Activated T-helper 2 cell treated with anti-CD3 and anti-CD28 coated beads, Interferon-gamma antibody, Interleukin-2, Interleukin-4, amounts not matched to agents 10 μg/mL and 5 μg/mL and 100 μg/mL, durations not matched to agents 14 hours and 24 hours and 36 hours (primary cell): ENCODE measurements at regions not wholly inside any gene's neighbourhood (a gene's known extent, or its start where the extent isn't known, plus 50 kb on each side); places are given as distances from the start of the nearest gene placed in this dataset.

Experiments used
- DNase-seq: peaks from one replicate; pipeline ENCODE4 v3.0.0; 2021; ENCODE audit warnings: low spot score
- H3K27ac Mint-ChIP-seq: one replicate; pipeline ENCODE4 v1.8.0; 2021; ENCODE audit warnings: mixed read lengths
- H3K27me3 Mint-ChIP-seq: one replicate; pipeline ENCODE4 v1.8.0; 2021; ENCODE audit warnings: low read depth, mixed read lengths
- H3K36me3 Mint-ChIP-seq: one replicate; pipeline ENCODE4 v1.8.0; 2021; ENCODE audit warnings: low read depth, mixed read lengths
- H3K4me1 Mint-ChIP-seq: one replicate; pipeline ENCODE4 v1.8.0; 2021; ENCODE audit warnings: low read depth, mixed read lengths
- H3K4me3 Mint-ChIP-seq: one replicate; pipeline ENCODE4 v1.8.0; 2021; ENCODE audit warnings: low read depth, mild to moderate bottlenecking, moderate library complexity, mixed read lengths
- H3K9me3 Mint-ChIP-seq: one replicate; pipeline ENCODE4 v1.8.0; 2021; ENCODE audit warnings: mixed read lengths
- intact Hi-C: fragments of 100-400 bp; cut with micrococcal nuclease; formaldehyde crosslinking; loops from one replicate; pipeline ENCODE4 v1.15.1; 2023

- intact Hi-C loops, result no loop called here
- no peak for DNase-seq
- Mint-ChIP-seq H3K9me3 (peaks cover 49% of the 10 kb centered on the region), H3K27me3 (no peaks in the 10 kb centered on the region), H3K4me1 (peaks cover 19% of the 10 kb centered on the region), H3K36me3 (peaks cover 59% of the 10 kb centered on the region), H3K27ac (no peak overlapping the region), H3K4me3 (no peak overlapping the region)
Observed at GRCh38 chr6:149196091-149196490, 121.4 kb upstream of the TAB2 start.

GRCh38 chr6:149197482-149197881 is 120.0 kb upstream of the TAB2 start:
- Mint-ChIP-seq H3K4me3 (no peak overlapping the region), H3K36me3 (peaks cover 68% of the 10 kb centered on the region)

GRCh38 chr6:149198265-149198664 is 119.2 kb upstream of the TAB2 start:
- no peak overlapping the region for H3K4me3 Mint-ChIP-seq
- H3K36me3 Mint-ChIP-seq, result peaks cover 76% of the 10 kb centered on the region
- no peak overlapping the region for H3K27ac Mint-ChIP-seq
- intact Hi-C loops, result no loop called here
- no peaks in the 10 kb centered on the region for H3K27me3 Mint-ChIP-seq
- no peak for DNase-seq
- H3K9me3 Mint-ChIP-seq, result peaks cover 55% of the 10 kb centered on the region
- H3K4me1 Mint-ChIP-seq, result peaks cover 31% of the 10 kb centered on the region

More at GRCh38 chr6:149197482-149197881, 120.0 kb upstream of the TAB2 start:
- Mint-ChIP-seq H3K27me3 (no peaks in the 10 kb centered on the region), H3K4me1 (peaks cover 24% of the 10 kb centered on the region), H3K27ac (no peak overlapping the region), H3K9me3 (peaks cover 55% of the 10 kb centered on the region)
- no peak for DNase-seq
- intact Hi-C loops, result no loop called here

GRCh38 chr6:149200282-149200945 is 117.1 kb upstream of the TAB2 start:
- DNase-seq, result no peak
- peaks cover 60% of the 10 kb centered on the region for H3K9me3 Mint-ChIP-seq
- H3K27ac Mint-ChIP-seq, result no peak overlapping the region
- no peaks in the 10 kb centered on the region for H3K27me3 Mint-ChIP-seq
- H3K4me3 Mint-ChIP-seq, result no peak overlapping the region
- intact Hi-C loops, result no loop called here
- peaks cover 81% of the 10 kb centered on the region for H3K36me3 Mint-ChIP-seq
- peaks cover 33% of the 10 kb centered on the region for H3K4me1 Mint-ChIP-seq

- DNase-seq, result no peak
- Mint-ChIP-seq H3K27me3 (no peaks in the 10 kb centered on the region), H3K36me3 (peaks cover 83% of the 10 kb centered on the region), H3K9me3 (peaks cover 58% of the 10 kb centered on the region), H3K4me3 (no peak overlapping the region), H3K27ac (no peak overlapping the region), H3K4me1 (peaks cover 35% of the 10 kb centered on the region)
- intact Hi-C loops, result no loop called here
Observed at GRCh38 chr6:149201068-149201655, 116.3 kb upstream of the TAB2 start.

GRCh38 chr6:149202100-149202499 is 115.4 kb upstream of the TAB2 start:
- no peak overlapping the region for H3K27ac Mint-ChIP-seq

GRCh38 chr6:149202952-149203351 is 114.6 kb upstream of the TAB2 start:
- intact Hi-C loops, result no loop called here
- DNase-seq, result no peak
- H3K36me3 Mint-ChIP-seq, result peaks cover 72% of the 10 kb centered on the region
- peaks cover 40% of the 10 kb centered on the region for H3K9me3 Mint-ChIP-seq
- no peak overlapping the region for H3K4me3 Mint-ChIP-seq
- no peak overlapping the region for H3K27ac Mint-ChIP-seq
- H3K27me3 Mint-ChIP-seq, result no peaks in the 10 kb centered on the region
- H3K4me1 Mint-ChIP-seq, result peaks cover 35% of the 10 kb centered on the region

More at GRCh38 chr6:149202100-149202499, 115.4 kb upstream of the TAB2 start:
- Mint-ChIP-seq H3K9me3 (peaks cover 49% of the 10 kb centered on the region), H3K4me1 (peaks cover 35% of the 10 kb centered on the region), H3K4me3 (no peak overlapping the region), H3K27me3 (no peaks in the 10 kb centered on the region), H3K36me3 (peaks cover 76% of the 10 kb centered on the region)
- DNase-seq, result no peak
- intact Hi-C loops, result no loop called here

GRCh38 chr6:149203509-149203908 is 114.0 kb upstream of the TAB2 start:
- Mint-ChIP-seq H3K4me3 (no peak overlapping the region), H3K9me3 (peaks cover 35% of the 10 kb centered on the region), H3K36me3 (peaks cover 71% of the 10 kb centered on the region), H3K27ac (peak overlapping the region; percentile 33), H3K4me1 (peaks cover 39% of the 10 kb centered on the region), H3K27me3 (no peaks in the 10 kb centered on the region)
- no peak for DNase-seq
- intact Hi-C loops, result no loop called here

GRCh38 chr6:149208134-149208601 is 109.3 kb upstream of the TAB2 start:
- Mint-ChIP-seq H3K27me3 (no peaks in the 10 kb centered on the region), H3K9me3 (peaks cover 5% of the 10 kb centered on the region), H3K4me3 (no peak overlapping the region), H3K4me1 (peaks cover 23% of the 10 kb centered on the region), H3K27ac (no peak overlapping the region), H3K36me3 (peaks cover 34% of the 10 kb centered on the region)
- DNase-seq, result no peak
- intact Hi-C loops, result no loop called here

- H3K27ac Mint-ChIP-seq, result no peak overlapping the region
- H3K4me3 Mint-ChIP-seq, result peak overlapping the region; percentile 45
- no peak for DNase-seq
- intact Hi-C loops, result loop anchor here (5.0 to 10.0 kb wide), 4 partner anchors 182 to 455 kb away; no protein-coding TSS in a partner anchor
- no peaks in the 10 kb centered on the region for H3K27me3 Mint-ChIP-seq
- no peaks in the 10 kb centered on the region for H3K9me3 Mint-ChIP-seq
- peaks cover 20% of the 10 kb centered on the region for H3K36me3 Mint-ChIP-seq
- peaks cover 12% of the 10 kb centered on the region for H3K4me1 Mint-ChIP-seq
Observed at GRCh38 chr6:149209871-149210775, 107.4 kb upstream of the TAB2 start.

GRCh38 chr6:149211046-149211571 is 106.4 kb upstream of the TAB2 start:
- Mint-ChIP-seq H3K27me3 (no peaks in the 10 kb centered on the region), H3K36me3 (peaks cover 13% of the 10 kb centered on the region), H3K27ac (no peak overlapping the region), H3K4me3 (peak overlapping the region; percentile 45), H3K4me1 (peaks cover 10% of the 10 kb centered on the region), H3K9me3 (no peaks in the 10 kb centered on the region)
- DNase-seq, result no peak
- intact Hi-C loops, result loop anchor here (1.0 to 10.0 kb wide), 5 partner anchors 178 to 456 kb away; no protein-coding TSS in a partner anchor

- no peaks in the 10 kb centered on the region for H3K9me3 Mint-ChIP-seq
- H3K27ac Mint-ChIP-seq, result no peak overlapping the region
- peaks cover 17% of the 10 kb centered on the region for H3K36me3 Mint-ChIP-seq
- H3K27me3 Mint-ChIP-seq, result no peaks in the 10 kb centered on the region
- intact Hi-C loops, result loop anchor here (1.0 to 10.0 kb wide), 7 partner anchors 125 to 457 kb away; no protein-coding TSS in a partner anchor
- peak overlapping the region; percentile 52 for H3K4me3 Mint-ChIP-seq
- peaks cover 16% of the 10 kb centered on the region for H3K4me1 Mint-ChIP-seq
- DNase-seq, result no peak
Observed at GRCh38 chr6:149212206-149212605, 105.3 kb upstream of the TAB2 start.
